ENCODE measurements at regions not wholly inside any gene's neighbourhood (a gene's known extent, or its start where the extent isn't known, plus 50 kb on each side); places are given as distances from the start of the nearest gene placed in this dataset.

GRCh38 chr6:87995461-87995860 is 52.2 kb upstream of the SPACA1 start:
- DNase-seq: no peak

- DNase-seq: no peak
Observed at GRCh38 chr6:87993356-87993755, 54.3 kb upstream of the SPACA1 start.

GRCh38 chr6:87990871-87991270 is 56.8 kb upstream of the SPACA1 start:
- no peak for DNase-seq

GRCh38 chr6:87982134-87982533 is 65.5 kb upstream of the SPACA1 start:
- DNase-seq: no peak

- no peak for DNase-seq
Observed at GRCh38 chr6:87979737-87980136, 67.9 kb upstream of the SPACA1 start.

- no peak for DNase-seq
Observed at GRCh38 chr6:87976616-87977015, 71.0 kb upstream of the SPACA1 start.

- DNase-seq: no peak
Observed at GRCh38 chr6:87975561-87975960, 72.1 kb upstream of the SPACA1 start.

- no peak for DNase-seq
Observed at GRCh38 chr6:87972279-87972678, 75.4 kb upstream of the SPACA1 start.

GRCh38 chr6:87971605-87972262 is 75.9 kb upstream of the SPACA1 start:
- DNase-seq: no peak

GRCh38 chr6:87968435-87969278 is 79.0 kb upstream of the SPACA1 start:
- DNase-seq: peak; percentile 6

- DNase-seq: no peak
Observed at GRCh38 chr6:87965806-87966205, 81.8 kb upstream of the SPACA1 start.

- no peak for DNase-seq
Observed at GRCh38 chr6:87959083-87959482, 88.6 kb upstream of the SPACA1 start.

GRCh38 chr6:87951751-87952150 is 95.9 kb upstream of the SPACA1 start:
- DNase-seq: no peak

GRCh38 chr6:87950614-87951013 is 97.0 kb upstream of the SPACA1 start:
- DNase-seq: no peak

- DNase-seq: no peak
Observed at GRCh38 chr6:87949194-87949593, 98.4 kb upstream of the SPACA1 start.

GRCh38 chr6:87946669-87947068 is 101.0 kb upstream of the SPACA1 start:
- no peak for DNase-seq

- DNase-seq: no peak
Observed at GRCh38 chr6:87945966-87946365, 101.7 kb upstream of the SPACA1 start.

GRCh38 chr6:87945181-87945580 is 102.5 kb upstream of the SPACA1 start:
- DNase-seq: no peak

- no peak for DNase-seq
Observed at GRCh38 chr6:87944541-87944954, 103.1 kb upstream of the SPACA1 start.

GRCh38 chr6:87943191-87943590 is 104.5 kb upstream of the SPACA1 start:
- no peak for DNase-seq

GRCh38 chr6:87941556-87942358 is 105.9 kb upstream of the SPACA1 start:
- DNase-seq: no peak

GRCh38 chr6:87939776-87940175 is 107.9 kb upstream of the SPACA1 start:
- DNase-seq: no peak

- no peak for DNase-seq
Observed at GRCh38 chr6:87938287-87938686, 109.4 kb upstream of the SPACA1 start.

GRCh38 chr6:87936065-87936464 is 111.6 kb upstream of the SPACA1 start:
- DNase-seq: no peak
